ENCODE measurements at regions not wholly inside any gene's neighbourhood (a gene's known extent, or its start where the extent isn't known, plus 50 kb on each side); places are given as distances from the start of the nearest gene placed in this dataset.
"Not testable (repeated sequence)": the region's sequence is repeated elsewhere in the genome, so short reads cannot be mapped to it uniquely, and the experiment has no call there.

- not testable (repeated sequence) for H4K20me1 ChIP-seq (ENCODE audit: insufficient read depth, low read depth, low read length); DNase-seq; H3K9me3 ChIP-seq (ENCODE audit: low read length); H3K36me3 ChIP-seq (ENCODE audit: insufficient read depth, low read length); H3K79me2 ChIP-seq (ENCODE audit: low read length); H2AFZ ChIP-seq (ENCODE audit: low read length); H3K4me2 ChIP-seq (ENCODE audit: low read depth, low read length, poor library complexity, severe bottlenecking); H3K4me1 ChIP-seq (ENCODE audit: low read length); H3K9me2 ChIP-seq (replicated peaks; ENCODE audit: insufficient read depth, low read length); H3K9ac ChIP-seq (ENCODE audit: low read length); H3K27me3 ChIP-seq (ENCODE audit: low read length); H3K27ac ChIP-seq (ENCODE audit: low read length); H3K4me3 ChIP-seq (ENCODE audit: low read length)
Observed at GRCh38 chr11:69916251-69916649, 97.0 kb upstream of the FGF3 start.

GRCh38 chr11:69916806-69917387 lies 97.7 kb upstream of the FGF3 start:
- no peaks in the 10 kb centered on the region for H3K36me3 ChIP-seq (ENCODE audit: insufficient read depth, low read length)
- no peaks in the 10 kb centered on the region for H3K9me3 ChIP-seq (ENCODE audit: low read length)
- no peak overlapping the region for H3K4me2 ChIP-seq (ENCODE audit: low read depth, low read length, poor library complexity, severe bottlenecking)
- no peak for DNase-seq
- no peak overlapping the region for H3K4me3 ChIP-seq (ENCODE audit: low read length)
- no peak overlapping the region for H2AFZ ChIP-seq (ENCODE audit: low read length)
- H3K9ac ChIP-seq (ENCODE audit: low read length), result no peak overlapping the region
- no peaks in the 10 kb centered on the region for H3K27me3 ChIP-seq (ENCODE audit: low read length)
- H3K79me2 ChIP-seq (ENCODE audit: low read length), result no peaks in the 10 kb centered on the region
- H3K9me2 ChIP-seq (replicated peaks; ENCODE audit: insufficient read depth, low read length), result no peaks in the 10 kb centered on the region
- no peak overlapping the region for H3K27ac ChIP-seq (ENCODE audit: low read length)
- no peaks in the 10 kb centered on the region for H3K4me1 ChIP-seq (ENCODE audit: low read length)
- H4K20me1 ChIP-seq (ENCODE audit: insufficient read depth, low read depth, low read length), result 0 out of 2 replicates have a peak, but pooled peaks cover 4% of the 10 kb centered on the region

- Histone ChIP-seq H3K27me3 (ENCODE audit: low read length) (no peaks in the 10 kb centered on the region), H2AFZ (ENCODE audit: low read length) (no peak overlapping the region), H3K36me3 (ENCODE audit: insufficient read depth, low read length) (no peaks in the 10 kb centered on the region), H3K9ac (ENCODE audit: low read length) (no peak overlapping the region), H3K27ac (ENCODE audit: low read length) (no peak overlapping the region), H3K4me3 (ENCODE audit: low read length) (no peak overlapping the region), H3K9me3 (ENCODE audit: low read length) (no peaks in the 10 kb centered on the region), H3K9me2 (replicated peaks; ENCODE audit: insufficient read depth, low read length) (no peaks in the 10 kb centered on the region), H4K20me1 (ENCODE audit: insufficient read depth, low read depth, low read length) (0 out of 2 replicates have a peak, but pooled peaks cover 4% of the 10 kb centered on the region), H3K4me1 (ENCODE audit: low read length) (no peaks in the 10 kb centered on the region), H3K79me2 (ENCODE audit: low read length) (no peaks in the 10 kb centered on the region), H3K4me2 (ENCODE audit: low read depth, low read length, poor library complexity, severe bottlenecking) (no peak overlapping the region)
- DNase-seq, result no peak
Observed at GRCh38 chr11:69917529-69917928, 98.3 kb upstream of the FGF3 start.

- no peak overlapping the region for H3K4me3 ChIP-seq (ENCODE audit: low read length)
- H4K20me1 ChIP-seq (ENCODE audit: insufficient read depth, low read depth, low read length), result 0 out of 2 replicates have a peak, but pooled peaks cover 4% of the 10 kb centered on the region
- H3K9ac ChIP-seq (ENCODE audit: low read length), result no peak overlapping the region
- H3K4me1 ChIP-seq (ENCODE audit: low read length), result no peaks in the 10 kb centered on the region
- no peaks in the 10 kb centered on the region for H3K27me3 ChIP-seq (ENCODE audit: low read length)
- H3K4me2 ChIP-seq (ENCODE audit: low read depth, low read length, poor library complexity, severe bottlenecking), result no peak overlapping the region
- no peaks in the 10 kb centered on the region for H3K79me2 ChIP-seq (ENCODE audit: low read length)
- no peaks in the 10 kb centered on the region for H3K9me2 ChIP-seq (replicated peaks; ENCODE audit: insufficient read depth, low read length)
- no peak for DNase-seq
- H2AFZ ChIP-seq (ENCODE audit: low read length), result no peak overlapping the region
- H3K36me3 ChIP-seq (ENCODE audit: insufficient read depth, low read length), result no peaks in the 10 kb centered on the region
- H3K27ac ChIP-seq (ENCODE audit: low read length), result no peak overlapping the region
- H3K9me3 ChIP-seq (ENCODE audit: low read length), result no peaks in the 10 kb centered on the region
Observed at GRCh38 chr11:69918231-69918937, 99.2 kb upstream of the FGF3 start.

- no peak overlapping the region for H3K27ac ChIP-seq (ENCODE audit: low read length)
- no peaks in the 10 kb centered on the region for H3K4me1 ChIP-seq (ENCODE audit: low read length)
- no peak overlapping the region for H2AFZ ChIP-seq (ENCODE audit: low read length)
- no peaks in the 10 kb centered on the region for H3K27me3 ChIP-seq (ENCODE audit: low read length)
- no peaks in the 10 kb centered on the region for H3K9me3 ChIP-seq (ENCODE audit: low read length)
- H3K4me2 ChIP-seq (ENCODE audit: low read depth, low read length, poor library complexity, severe bottlenecking), result no peak overlapping the region
- no peaks in the 10 kb centered on the region for H3K79me2 ChIP-seq (ENCODE audit: low read length)
- no peaks in the 10 kb centered on the region for H3K9me2 ChIP-seq (replicated peaks; ENCODE audit: insufficient read depth, low read length)
- peak; percentile 84 for DNase-seq
- no peak overlapping the region for H3K9ac ChIP-seq (ENCODE audit: low read length)
- 0 out of 2 replicates have a peak, but pooled peaks cover 4% of the 10 kb centered on the region for H4K20me1 ChIP-seq (ENCODE audit: insufficient read depth, low read depth, low read length)
- H3K36me3 ChIP-seq (ENCODE audit: insufficient read depth, low read length), result no peaks in the 10 kb centered on the region
- no peak overlapping the region for H3K4me3 ChIP-seq (ENCODE audit: low read length)
Observed at GRCh38 chr11:69918938-69919650, 99.9 kb upstream of the FGF3 start.

GRCh38 chr11:69919659-69920344 lies 100.6 kb upstream of the FGF3 start:
- no peak overlapping the region for H3K9ac ChIP-seq (ENCODE audit: low read length)
- no peak overlapping the region for H2AFZ ChIP-seq (ENCODE audit: low read length)
- H3K4me3 ChIP-seq (ENCODE audit: low read length), result no peak overlapping the region
- H3K27ac ChIP-seq (ENCODE audit: low read length), result no peak overlapping the region
- no peaks in the 10 kb centered on the region for H3K36me3 ChIP-seq (ENCODE audit: insufficient read depth, low read length)
- no peak overlapping the region for H3K4me2 ChIP-seq (ENCODE audit: low read depth, low read length, poor library complexity, severe bottlenecking)
- no peaks in the 10 kb centered on the region for H3K27me3 ChIP-seq (ENCODE audit: low read length)
- 0 out of 2 replicates have a peak, but pooled peaks cover 4% of the 10 kb centered on the region for H4K20me1 ChIP-seq (ENCODE audit: insufficient read depth, low read depth, low read length)
- H3K9me2 ChIP-seq (replicated peaks; ENCODE audit: insufficient read depth, low read length), result no peaks in the 10 kb centered on the region
- no peaks in the 10 kb centered on the region for H3K9me3 ChIP-seq (ENCODE audit: low read length)
- H3K79me2 ChIP-seq (ENCODE audit: low read length), result no peaks in the 10 kb centered on the region
- no peak for DNase-seq
- H3K4me1 ChIP-seq (ENCODE audit: low read length), result no peaks in the 10 kb centered on the region

GRCh38 chr11:69920345-69921127 lies 101.3 kb upstream of the FGF3 start:
- Histone ChIP-seq H2AFZ (ENCODE audit: low read length) (no peak overlapping the region), H3K9me2 (replicated peaks; ENCODE audit: insufficient read depth, low read length) (no peaks in the 10 kb centered on the region), H4K20me1 (ENCODE audit: insufficient read depth, low read depth, low read length) (0 out of 2 replicates have a peak, but pooled peaks cover 4% of the 10 kb centered on the region), H3K9ac (ENCODE audit: low read length) (no peak overlapping the region), H3K36me3 (ENCODE audit: insufficient read depth, low read length) (no peaks in the 10 kb centered on the region), H3K79me2 (ENCODE audit: low read length) (no peaks in the 10 kb centered on the region), H3K27ac (ENCODE audit: low read length) (no peak overlapping the region), H3K4me2 (ENCODE audit: low read depth, low read length, poor library complexity, severe bottlenecking) (no peak overlapping the region), H3K4me1 (ENCODE audit: low read length) (no peaks in the 10 kb centered on the region), H3K27me3 (ENCODE audit: low read length) (no peaks in the 10 kb centered on the region), H3K4me3 (ENCODE audit: low read length) (no peak overlapping the region), H3K9me3 (ENCODE audit: low read length) (no peaks in the 10 kb centered on the region)
- DNase-seq, result no peak
